ENCODE measurements at regions not wholly inside any gene's neighbourhood (a gene's known extent, or its start where the extent isn't known, plus 50 kb on each side); places are given as distances from the start of the nearest gene placed in this dataset.

GRCh38 chr5:68067976-68068603, 147.5 kb upstream of the PIK3R1 start:
- TF ChIP-seq CTCF (conservative IDR thresholded peaks at IDR 0.05) (no peak), EZH2 (IDR thresholded peaks at IDR 0.05; ENCODE audit: low read depth) (no peak)
